OCI-LY3 (cell line): ENCODE measurements at regions not wholly inside any gene's neighbourhood (a gene's known extent, or its start where the extent isn't known, plus 50 kb on each side); places are given as distances from the start of the nearest gene placed in this dataset.

Experiments
- H2AFZ ChIP-seq: fragments of 200-600, 300-600 bp; shearing (Covaris generic); 2 replicates; pipeline ENCODE4 v1.6.0; 2014; ENCODE audit warnings: antibody characterized with exemption, low read depth, low read length
- H3K27ac ChIP-seq: fragments of 200-600, 300-600 bp; sonication (generic); 2 replicates; pipeline ENCODE4 v1.5.1; 2014; ENCODE audit warnings: mild to moderate bottlenecking, low read length, moderate library complexity, mixed read lengths
- H3K27me3 ChIP-seq: fragments of 200-600, 300-600 bp; sonication (generic); 2 replicates; pipeline ENCODE4 v1.6.1; 2014; ENCODE audit warnings: low read depth, low read length, mixed read lengths
- H3K36me3 ChIP-seq: fragments of 200-600, 300-600 bp; sonication (generic); replicated peaks from 2 replicates; pipeline ENCODE3; 2014; ENCODE audit warnings: low read depth, low read length, mixed read lengths
- H3K4me1 ChIP-seq: fragments of 300-600, 200-600 bp; sonication (generic); 2 replicates; pipeline ENCODE4 v1.6.1; 2014; ENCODE audit warnings: low read length, mixed read lengths
- H3K4me2 ChIP-seq: fragments of 200-600, 300-600 bp; sonication (generic); 2 replicates; pipeline ENCODE4 v1.6.1; 2014; ENCODE audit warnings: low read length, mixed read lengths
- H3K4me3 ChIP-seq: fragments of 300-600, 200-600 bp; sonication (generic); 2 replicates; pipeline ENCODE4 v1.5.1; 2014; ENCODE audit warnings: antibody characterized with exemption, mild to moderate bottlenecking, low read length, moderate library complexity
- H3K79me2 ChIP-seq: fragments of 300-600, 200-600 bp; shearing (Covaris generic); 2 replicates; pipeline ENCODE4 v1.6.1; 2014; ENCODE audit warnings: mild to moderate bottlenecking, low read length, mixed read lengths
- H3K9ac ChIP-seq: fragments of 300-600, 200-600 bp; shearing (Covaris generic); 2 replicates; pipeline ENCODE4 v1.6.0; 2014; ENCODE audit warnings: mild to moderate bottlenecking, low read length, moderate library complexity
- H3K9me3 ChIP-seq: fragments of 200-600, 300-600 bp; shearing (Covaris generic); 2 replicates; pipeline ENCODE4 v1.6.1; 2014; ENCODE audit warnings: low read length, mixed read lengths; ENCODE audit not compliant: insufficient read depth
- H4K20me1 ChIP-seq: fragments of 200-600, 300-600 bp; sonication (generic); 2 replicates; pipeline ENCODE4 v1.6.1; 2016; ENCODE audit warnings: low read length, mixed read lengths; ENCODE audit not compliant: insufficient read depth
- EZH2phosphoT487 ChIP-seq: fragments of 200-600 bp; shearing (Covaris generic); IDR thresholded peaks from 2 replicates; pipeline ENCODE4 v1.6.1; 2018; ENCODE audit warnings: antibody characterized with exemption, mixed run types, low read depth
- TF ChIP-seq, protein P1 (sequence below): fragments of 200-600, 300-600 bp; sonication (generic); IDR thresholded peaks from 2 replicates; pipeline ENCODE4 v1.5.1; 2014; ENCODE audit warnings: antibody characterized with exemption, low read length, low read depth

DNA sequence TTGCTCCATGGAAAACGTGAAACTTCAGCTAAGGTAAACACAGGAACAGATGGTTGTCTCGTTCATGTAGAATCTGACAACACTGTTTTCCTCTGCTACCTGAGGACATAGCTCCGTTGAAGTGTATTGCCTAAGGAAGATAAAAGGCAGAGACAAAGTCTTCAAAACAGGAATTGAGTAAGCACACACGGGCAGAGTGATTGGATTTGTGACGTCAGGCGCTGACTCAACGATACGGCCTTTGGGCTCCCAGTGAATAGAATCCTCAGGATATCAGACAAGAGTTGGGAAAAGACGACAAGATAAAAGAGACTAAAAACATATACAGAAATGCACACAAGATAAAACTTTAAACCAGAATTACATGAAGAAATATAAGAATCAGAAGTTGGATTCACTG is 787.1 kb upstream of the CTNND2 start:
- Histone ChIP-seq H3K9me3 (no peaks in the 10 kb centered on the region), H3K79me2 (no peaks in the 10 kb centered on the region), H3K36me3 (no peaks in the 10 kb centered on the region), H3K4me1 (no peaks in the 10 kb centered on the region), H2AFZ (no peak overlapping the region), H3K4me2 (no peak overlapping the region), H3K27ac (no peak overlapping the region), H3K27me3 (no peaks in the 10 kb centered on the region), H3K4me3 (no peak overlapping the region), H4K20me1 (no peaks in the 10 kb centered on the region), H3K9ac (no peak overlapping the region)
- TF ChIP-seq, protein P1, sequence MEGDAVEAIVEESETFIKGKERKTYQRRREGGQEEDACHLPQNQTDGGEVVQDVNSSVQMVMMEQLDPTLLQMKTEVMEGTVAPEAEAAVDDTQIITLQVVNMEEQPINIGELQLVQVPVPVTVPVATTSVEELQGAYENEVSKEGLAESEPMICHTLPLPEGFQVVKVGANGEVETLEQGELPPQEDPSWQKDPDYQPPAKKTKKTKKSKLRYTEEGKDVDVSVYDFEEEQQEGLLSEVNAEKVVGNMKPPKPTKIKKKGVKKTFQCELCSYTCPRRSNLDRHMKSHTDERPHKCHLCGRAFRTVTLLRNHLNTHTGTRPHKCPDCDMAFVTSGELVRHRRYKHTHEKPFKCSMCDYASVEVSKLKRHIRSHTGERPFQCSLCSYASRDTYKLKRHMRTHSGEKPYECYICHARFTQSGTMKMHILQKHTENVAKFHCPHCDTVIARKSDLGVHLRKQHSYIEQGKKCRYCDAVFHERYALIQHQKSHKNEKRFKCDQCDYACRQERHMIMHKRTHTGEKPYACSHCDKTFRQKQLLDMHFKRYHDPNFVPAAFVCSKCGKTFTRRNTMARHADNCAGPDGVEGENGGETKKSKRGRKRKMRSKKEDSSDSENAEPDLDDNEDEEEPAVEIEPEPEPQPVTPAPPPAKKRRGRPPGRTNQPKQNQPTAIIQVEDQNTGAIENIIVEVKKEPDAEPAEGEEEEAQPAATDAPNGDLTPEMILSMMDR = no peak

DNA sequence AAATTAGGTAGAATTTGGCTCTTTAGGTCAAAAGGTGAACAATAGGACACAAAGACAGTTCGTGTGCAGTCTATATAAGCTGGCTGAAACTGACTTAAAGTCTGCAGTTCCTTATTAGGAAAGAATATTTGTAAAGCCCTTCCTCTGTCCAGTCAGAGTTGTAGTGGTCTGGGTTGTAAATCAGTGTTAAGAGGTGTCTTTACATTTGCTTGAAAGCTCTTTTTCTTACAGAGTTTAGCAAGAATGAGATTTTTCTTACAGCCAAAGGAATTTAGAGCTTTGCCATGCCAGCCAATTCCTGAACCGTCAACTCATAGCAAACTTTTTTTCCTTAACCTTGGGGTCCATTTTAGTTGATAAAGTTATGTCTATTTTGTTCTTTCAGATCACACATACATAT is 786.1 kb upstream of the CTNND2 start:
- no peak overlapping the region for H2AFZ ChIP-seq
- H3K27ac ChIP-seq = no peak overlapping the region

DNA sequence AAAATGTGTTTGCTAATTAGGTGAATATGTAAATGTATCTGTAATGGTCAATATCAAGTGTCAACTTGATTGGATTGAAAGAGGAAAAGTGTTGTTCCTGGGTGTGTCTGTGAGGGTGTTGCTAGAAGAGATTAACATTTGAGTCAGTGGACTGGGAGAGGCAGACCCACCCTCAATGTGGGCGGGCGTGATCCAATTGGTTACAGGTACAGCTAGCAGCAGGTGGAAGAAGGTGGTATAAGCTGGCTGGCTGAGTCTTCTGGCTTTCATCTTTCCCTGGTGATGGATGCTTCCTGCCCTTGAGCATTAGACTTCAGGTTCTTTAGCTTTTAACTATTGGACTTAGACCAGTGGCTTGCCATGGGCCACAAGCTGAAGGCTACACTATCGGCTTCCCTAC is 779.0 kb upstream of the CTNND2 start:
- Histone ChIP-seq H3K4me1 (no peaks in the 10 kb centered on the region), H3K27me3 (no peaks in the 10 kb centered on the region), H2AFZ (no peak overlapping the region), H3K36me3 (no peaks in the 10 kb centered on the region), H3K27ac (no peak overlapping the region), H3K4me3 (no peak overlapping the region), H3K79me2 (no peaks in the 10 kb centered on the region), H4K20me1 (no peaks in the 10 kb centered on the region), H3K9me3 (no peaks in the 10 kb centered on the region), H3K4me2 (no peak overlapping the region), H3K9ac (no peak overlapping the region)
- TF ChIP-seq, protein P1 = no peak
- TF ChIP-seq EZH2phosphoT487 = no peak

More for the DNA sequence above, 786.1 kb upstream of the CTNND2 start:
- no peaks in the 10 kb centered on the region for H3K4me1 ChIP-seq
- H3K9ac ChIP-seq = no peak overlapping the region
- no peak overlapping the region for H3K4me2 ChIP-seq
- no peak for TF ChIP-seq EZH2phosphoT487
- TF ChIP-seq, protein P1 = no peak
- no peaks in the 10 kb centered on the region for H4K20me1 ChIP-seq
- H3K9me3 ChIP-seq = no peaks in the 10 kb centered on the region
- H3K79me2 ChIP-seq = no peaks in the 10 kb centered on the region
- H3K4me3 ChIP-seq = no peak overlapping the region
- H3K36me3 ChIP-seq = no peaks in the 10 kb centered on the region
- H3K27me3 ChIP-seq = no peaks in the 10 kb centered on the region

DNA sequence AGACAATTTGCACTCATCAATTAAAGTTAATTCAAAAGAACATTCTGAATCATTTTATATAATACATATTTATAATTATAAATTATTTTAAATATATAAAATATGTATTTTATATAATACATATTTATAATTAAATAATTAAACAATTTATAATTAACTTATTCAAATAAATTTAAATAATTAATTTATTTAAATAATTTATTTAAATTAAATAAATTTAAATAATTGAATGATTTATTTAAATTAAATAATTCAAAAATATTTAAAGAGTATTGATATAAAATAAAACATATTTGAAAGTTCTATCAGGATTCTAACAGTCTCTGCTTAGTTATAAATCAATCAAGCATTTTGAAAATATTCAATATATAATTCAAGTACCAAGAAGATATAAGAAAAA is 775.5 kb upstream of the CTNND2 start:
- no peaks in the 10 kb centered on the region; the same call in 1 of the 2 replicates for H3K9me3 ChIP-seq
- no peak overlapping the region for H2AFZ ChIP-seq
- no peaks in the 10 kb centered on the region for H3K79me2 ChIP-seq
- no peak overlapping the region for H3K27ac ChIP-seq
- H3K9ac ChIP-seq = no peak overlapping the region
- no peaks in the 10 kb centered on the region for H3K27me3 ChIP-seq
- H3K4me3 ChIP-seq = no peak overlapping the region
- no peak overlapping the region for H3K4me2 ChIP-seq
- H3K36me3 ChIP-seq = no peaks in the 10 kb centered on the region
- H4K20me1 ChIP-seq = no peaks in the 10 kb centered on the region
- H3K4me1 ChIP-seq = no peaks in the 10 kb centered on the region
- no peak for TF ChIP-seq EZH2phosphoT487
- TF ChIP-seq, protein P1 = no peak
